Naive thymus-derived CD8-positive, alpha-beta T cell (primary cell): ENCODE measurements at regions not wholly inside any gene's neighbourhood (a gene's known extent, or its start where the extent isn't known, plus 50 kb on each side); places are given as distances from the start of the nearest gene placed in this dataset.

Experiments
- ATAC-seq, 2 donors: fragments of 150-1000 bp; cut with Tn5 transposase in 1 of 2; sonication (Bioruptor Pico), chemical (Tn5 transposase) in 1 of 2; 1 replicate in 1 of 2; 2 replicates in 1 of 2; pipeline ENCODE4 v1.10.0; 2021; ENCODE audit warnings: mild to moderate bottlenecking in 2 of 2, moderate library complexity in 2 of 2
- POLR2A ChIA-PET: fragments of 350-600 bp; sonication (Branson Sonifier 250); formaldehyde crosslinking; loops from one replicate; lab custom pipeline; 2021; ENCODE audit warnings: antibody characterized with exemption; lab: Charles Lee
- DNase-seq, 10 donors: peaks; one replicate each; pipeline versions ENCODE4 v3.0.0 to v3.0.0-alpha.2; 2020 to 2022
- H3K27ac Mint-ChIP-seq, 10 donors: one replicate each; pipeline ENCODE4 v1.8.0; 2020 to 2022; ENCODE audit warnings: mild to moderate bottlenecking in 10 of 10, mixed read lengths in 10 of 10, moderate library complexity in 4 of 10, inconsistent platforms in 1 of 10
- H3K27me3 Mint-ChIP-seq, 5 donors: one replicate each; pipeline ENCODE4 v1.8.0; 2021 to 2022; ENCODE audit warnings: mixed read lengths in 5 of 5
- H3K36me3 Mint-ChIP-seq, 3 donors: one replicate each; pipeline ENCODE4 v1.8.0; 2020 to 2022; ENCODE audit warnings: mixed read lengths in 3 of 3, mild to moderate bottlenecking in 2 of 3, inconsistent platforms in 1 of 3
- H3K4me1 Mint-ChIP-seq, 4 donors: one replicate each; pipeline ENCODE4 v1.8.0; 2021 to 2022; ENCODE audit warnings: mixed read lengths in 4 of 4
- H3K4me3 Mint-ChIP-seq, 10 donors: one replicate each; pipeline ENCODE4 v1.8.0; 2020 to 2022; ENCODE audit warnings: mild to moderate bottlenecking in 10 of 10, mixed read lengths in 10 of 10, moderate library complexity in 6 of 10, inconsistent platforms in 1 of 10
- H3K9me3 Mint-ChIP-seq, 9 donors: one replicate each; pipeline ENCODE4 v1.8.0; 2020 to 2022; ENCODE audit warnings: mixed read lengths in 9 of 9, mild to moderate bottlenecking in 3 of 9, inconsistent platforms in 1 of 9, moderate library complexity in 1 of 9

- Mint-ChIP-seq H3K36me3 (no peaks in the 10 kb centered on the region), H3K27ac (no peak overlapping the region), H3K27me3 (peaks cover 0 to 24% (median 9%) of the 10 kb centered on the region in 5 donors), H3K4me1 (no peaks in the 10 kb centered on the region), H3K4me3 (no peak overlapping the region), H3K9me3 (no peaks in the 10 kb centered on the region)
- DNase-seq (no peak), ATAC-seq (no peak)
- POLR2A ChIA-PET: no interaction called here
Observed at GRCh38 chr11:45347348-45348082, 61.4 kb upstream of the SYT13 start.

GRCh38 chr11:45345491-45345890, 59.4 kb upstream of the SYT13 start:
- Mint-ChIP-seq H3K27me3 (peaks cover 3 to 23% (median 9%) of the 10 kb centered on the region in 5 donors), H3K27ac (no peak overlapping the region), H3K9me3 (no peaks in the 10 kb centered on the region), H3K4me3 (no peak overlapping the region), H3K4me1 (no peaks in the 10 kb centered on the region), H3K36me3 (no peaks in the 10 kb centered on the region)
- POLR2A ChIA-PET: no interaction called here
- no peak for DNase-seq
- ATAC-seq: no peak

DNA sequence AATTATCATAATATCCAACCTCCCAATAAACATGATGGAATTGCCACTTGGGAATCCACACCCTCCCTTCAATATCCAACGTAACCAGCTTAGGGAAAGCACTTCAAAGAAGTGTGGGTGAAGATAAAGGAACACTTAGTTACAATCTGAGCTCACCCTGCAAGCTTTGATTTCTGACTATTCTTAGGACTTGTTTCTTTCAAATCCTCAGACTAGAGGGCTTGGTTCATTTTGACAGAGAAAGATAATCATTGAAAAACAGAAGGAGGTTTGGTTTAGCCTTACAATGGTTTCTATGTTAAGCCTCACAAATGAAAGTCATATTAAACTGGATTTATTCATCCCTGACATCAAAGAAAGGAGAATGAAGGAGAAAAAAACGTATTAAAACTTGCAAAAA, 57.9 kb upstream of the SYT13 start:
- peaks cover 3 to 23% (median 9%) of the 10 kb centered on the region in 5 donors for H3K27me3 Mint-ChIP-seq
- H3K9me3 Mint-ChIP-seq: no peaks in the 10 kb centered on the region
- no peaks in the 10 kb centered on the region for H3K36me3 Mint-ChIP-seq
- DNase-seq: no peak
- POLR2A ChIA-PET: no interaction called here
- ATAC-seq: no peak
- H3K4me1 Mint-ChIP-seq: peaks cover 5 to 11% (median 8%) of the 10 kb centered on the region in 4 donors
- H3K4me3 Mint-ChIP-seq: no peak overlapping the region
- no peak overlapping the region for H3K27ac Mint-ChIP-seq

GRCh38 chr11:45343444-45343843, 57.3 kb upstream of the SYT13 start:
- H3K27me3 Mint-ChIP-seq: peaks cover 3 to 23% (median 12%) of the 10 kb centered on the region in 5 donors
- ATAC-seq: no peak

GRCh38 chr11:45341372-45341771, 55.2 kb upstream of the SYT13 start:
- Mint-ChIP-seq H3K4me3 (no peak overlapping the region), H3K27ac (no peak overlapping the region), H3K27me3 (peaks cover 3 to 23% (median 12%) of the 10 kb centered on the region in 5 donors), H3K9me3 (no peaks in the 10 kb centered on the region), H3K36me3 (no peaks in the 10 kb centered on the region), H3K4me1 (peaks cover 5 to 11% (median 8%) of the 10 kb centered on the region in 4 donors)
- DNase-seq: no peak
- ATAC-seq: no peak
- POLR2A ChIA-PET: no interaction called here

More at GRCh38 chr11:45343444-45343843, 57.3 kb upstream of the SYT13 start:
- DNase-seq: no peak
- Mint-ChIP-seq H3K27ac (no peak overlapping the region), H3K36me3 (no peaks in the 10 kb centered on the region), H3K4me3 (no peak overlapping the region), H3K4me1 (peaks cover 5 to 11% (median 8%) of the 10 kb centered on the region in 4 donors), H3K9me3 (no peaks in the 10 kb centered on the region)
- POLR2A ChIA-PET: no interaction called here

DNA sequence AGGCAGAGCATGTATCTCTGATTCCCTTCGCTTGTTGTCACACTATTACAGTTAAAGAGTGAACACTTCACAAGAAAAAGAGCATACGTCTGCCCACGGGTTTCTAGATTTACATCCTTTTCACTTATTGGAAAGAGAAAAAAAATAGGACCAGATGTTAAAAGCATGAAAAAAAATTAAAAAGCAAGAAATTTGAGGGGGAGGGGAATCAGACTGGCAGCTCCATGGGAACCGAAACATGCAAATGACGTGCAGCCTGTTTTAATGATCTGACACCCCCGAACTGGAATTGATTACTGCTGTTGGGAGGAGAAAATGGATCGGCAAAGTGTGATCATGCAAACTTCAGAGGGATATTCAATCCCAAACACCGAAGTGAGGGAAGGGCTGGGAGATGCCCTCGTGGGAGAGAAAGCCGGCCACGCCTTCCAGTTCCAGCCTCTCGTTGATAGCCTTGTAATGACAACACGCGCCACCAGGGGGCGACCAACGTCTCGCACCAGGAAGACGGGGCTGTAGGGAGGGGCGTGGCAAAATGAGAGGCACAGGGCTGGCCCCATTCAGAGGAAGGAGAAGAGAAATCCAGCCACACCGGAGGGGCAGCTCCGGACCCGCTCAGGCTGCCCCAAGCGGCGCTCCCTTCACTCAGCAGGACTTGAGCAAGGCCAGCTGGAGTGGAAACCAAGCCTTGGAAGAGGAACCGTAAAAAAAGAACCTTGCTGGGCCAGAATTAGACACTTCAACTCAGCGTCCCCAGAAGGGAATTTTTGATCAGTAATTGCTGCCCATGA, 53.8 kb upstream of the SYT13 start:
- DNase-seq (peak; percentile 81 to 94 (median 88)), ATAC-seq (peak; percentile 99)
- POLR2A ChIA-PET: interaction anchor here (1.2 kb wide), 1 partner anchor 12 kb away, joined by 3 read pairs; no protein-coding TSS in a partner anchor
- no peaks in the 10 kb centered on the region for H3K9me3 Mint-ChIP-seq
- H3K36me3 Mint-ChIP-seq: no peaks in the 10 kb centered on the region
- H3K4me3 Mint-ChIP-seq: peak overlapping the region; percentile 59 to 82 (median 70)
- peak overlapping the region in 4 of 10 donors; percentile 6 to 89 (median 42) for H3K27ac Mint-ChIP-seq
- H3K4me1 Mint-ChIP-seq: peaks cover 5 to 11% (median 8%) of the 10 kb centered on the region in 4 donors
- peaks cover 3 to 18% (median 10%) of the 10 kb centered on the region in 5 donors for H3K27me3 Mint-ChIP-seq

GRCh38 chr11:45337583-45338360, 51.6 kb upstream of the SYT13 start:
- no peak overlapping the region for H3K27ac Mint-ChIP-seq
- H3K27me3 Mint-ChIP-seq: peaks cover 5 to 20% (median 7%) of the 10 kb centered on the region in 5 donors
- H3K4me3 Mint-ChIP-seq: peak overlapping the region in 1 of 10 donors; percentile 18
- POLR2A ChIA-PET: no interaction called here
- peaks cover 5 to 11% (median 8%) of the 10 kb centered on the region in 4 donors for H3K4me1 Mint-ChIP-seq
- no peaks in the 10 kb centered on the region for H3K9me3 Mint-ChIP-seq
- DNase-seq (no peak), ATAC-seq (no peak)
- H3K36me3 Mint-ChIP-seq: no peaks in the 10 kb centered on the region

- DNase-seq: no peak
- no peak for ATAC-seq
- Mint-ChIP-seq H3K27ac (no peak overlapping the region), H3K4me1 (peaks cover 8 to 11% (median 8%) of the 10 kb centered on the region in 4 donors), H3K36me3 (no peaks in the 10 kb centered on the region), H3K9me3 (no peaks in the 10 kb centered on the region), H3K27me3 (peaks cover 5 to 31% (median 10%) of the 10 kb centered on the region in 5 donors), H3K4me3 (no peak overlapping the region)
- POLR2A ChIA-PET: no interaction called here
Observed at GRCh38 chr11:45336136-45336535, 50.0 kb upstream of the SYT13 start.
